ENCODE measurements at regions not wholly inside any gene's neighbourhood (a gene's known extent, or its start where the extent isn't known, plus 50 kb on each side); places are given as distances from the start of the nearest gene placed in this dataset.

- DNase-seq: no peak
Measured at GRCh38 chr3:109210501-109210900, 74.0 kb downstream of the C3orf85 start.

- DNase-seq: no peak
Measured at GRCh38 chr3:109211941-109212340, 75.4 kb downstream of the C3orf85 start.

GRCh38 chr3:109213321-109213720, 76.8 kb downstream of the C3orf85 start:
- DNase-seq: no peak

- no peak for DNase-seq
Measured at GRCh38 chr3:109224333-109224732, 87.8 kb downstream of the C3orf85 start.

GRCh38 chr3:109225516-109225915, 89.0 kb downstream of the C3orf85 start:
- no peak for DNase-seq

GRCh38 chr3:109228391-109229080, 87.8 kb downstream of the DPPA2 start:
- DNase-seq: no peak

GRCh38 chr3:109229174-109229847, 87.0 kb downstream of the DPPA2 start:
- no peak for DNase-seq

- no peak for DNase-seq
Measured at GRCh38 chr3:109234300-109234699, 82.0 kb downstream of the DPPA2 start.

- no peak for DNase-seq
Measured at GRCh38 chr3:109241459-109242186, 74.7 kb downstream of the DPPA2 start.

- DNase-seq: peak; percentile 29
Measured at GRCh38 chr3:109242187-109242523, 74.2 kb downstream of the DPPA2 start.
